GM12874 (cell line): ENCODE measurements at regions not wholly inside any gene's neighbourhood (a gene's known extent, or its start where the extent isn't known, plus 50 kb on each side); places are given as distances from the start of the nearest gene placed in this dataset.

Experiments used
- TF ChIP-seq, protein P1 (sequence below): IDR thresholded peaks from 2 replicates; pipeline ENCODE4 v1.5.1; 2011; ENCODE audit warnings: low read depth, mild to moderate bottlenecking, control low read depth, low read length, moderate library complexity; ENCODE audit not compliant: insufficient read depth

DNA sequence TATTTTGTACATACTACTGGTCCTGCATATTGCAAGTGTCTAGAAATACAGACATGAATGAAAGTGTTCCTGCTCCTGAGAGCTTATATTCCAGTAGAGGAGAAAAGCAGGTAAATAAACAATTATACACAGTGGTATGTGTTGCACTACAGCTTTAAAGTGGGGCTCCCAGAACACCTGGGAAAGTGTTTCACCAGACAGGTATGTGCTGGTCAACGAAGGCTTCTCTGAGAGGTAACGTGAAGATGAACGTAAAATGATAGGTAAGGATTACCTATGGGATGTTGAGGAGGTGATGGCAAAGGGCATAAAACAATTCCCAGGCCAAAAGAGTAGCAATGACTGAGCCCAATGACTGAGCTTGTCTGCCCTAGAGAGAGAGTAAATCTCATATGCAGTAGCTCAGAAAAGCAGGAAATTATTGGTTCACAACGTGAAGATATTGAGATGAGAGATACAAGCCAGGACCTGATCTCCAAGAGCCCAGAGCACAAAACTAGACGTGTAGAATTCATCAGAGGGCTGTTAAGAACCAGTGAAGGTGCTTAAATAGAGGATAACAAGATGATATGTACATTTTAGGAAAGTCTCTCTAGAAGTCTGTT, 459.1 kb upstream of the BCHE start:
- TF ChIP-seq, protein P1, sequence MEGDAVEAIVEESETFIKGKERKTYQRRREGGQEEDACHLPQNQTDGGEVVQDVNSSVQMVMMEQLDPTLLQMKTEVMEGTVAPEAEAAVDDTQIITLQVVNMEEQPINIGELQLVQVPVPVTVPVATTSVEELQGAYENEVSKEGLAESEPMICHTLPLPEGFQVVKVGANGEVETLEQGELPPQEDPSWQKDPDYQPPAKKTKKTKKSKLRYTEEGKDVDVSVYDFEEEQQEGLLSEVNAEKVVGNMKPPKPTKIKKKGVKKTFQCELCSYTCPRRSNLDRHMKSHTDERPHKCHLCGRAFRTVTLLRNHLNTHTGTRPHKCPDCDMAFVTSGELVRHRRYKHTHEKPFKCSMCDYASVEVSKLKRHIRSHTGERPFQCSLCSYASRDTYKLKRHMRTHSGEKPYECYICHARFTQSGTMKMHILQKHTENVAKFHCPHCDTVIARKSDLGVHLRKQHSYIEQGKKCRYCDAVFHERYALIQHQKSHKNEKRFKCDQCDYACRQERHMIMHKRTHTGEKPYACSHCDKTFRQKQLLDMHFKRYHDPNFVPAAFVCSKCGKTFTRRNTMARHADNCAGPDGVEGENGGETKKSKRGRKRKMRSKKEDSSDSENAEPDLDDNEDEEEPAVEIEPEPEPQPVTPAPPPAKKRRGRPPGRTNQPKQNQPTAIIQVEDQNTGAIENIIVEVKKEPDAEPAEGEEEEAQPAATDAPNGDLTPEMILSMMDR, result no peak

DNA sequence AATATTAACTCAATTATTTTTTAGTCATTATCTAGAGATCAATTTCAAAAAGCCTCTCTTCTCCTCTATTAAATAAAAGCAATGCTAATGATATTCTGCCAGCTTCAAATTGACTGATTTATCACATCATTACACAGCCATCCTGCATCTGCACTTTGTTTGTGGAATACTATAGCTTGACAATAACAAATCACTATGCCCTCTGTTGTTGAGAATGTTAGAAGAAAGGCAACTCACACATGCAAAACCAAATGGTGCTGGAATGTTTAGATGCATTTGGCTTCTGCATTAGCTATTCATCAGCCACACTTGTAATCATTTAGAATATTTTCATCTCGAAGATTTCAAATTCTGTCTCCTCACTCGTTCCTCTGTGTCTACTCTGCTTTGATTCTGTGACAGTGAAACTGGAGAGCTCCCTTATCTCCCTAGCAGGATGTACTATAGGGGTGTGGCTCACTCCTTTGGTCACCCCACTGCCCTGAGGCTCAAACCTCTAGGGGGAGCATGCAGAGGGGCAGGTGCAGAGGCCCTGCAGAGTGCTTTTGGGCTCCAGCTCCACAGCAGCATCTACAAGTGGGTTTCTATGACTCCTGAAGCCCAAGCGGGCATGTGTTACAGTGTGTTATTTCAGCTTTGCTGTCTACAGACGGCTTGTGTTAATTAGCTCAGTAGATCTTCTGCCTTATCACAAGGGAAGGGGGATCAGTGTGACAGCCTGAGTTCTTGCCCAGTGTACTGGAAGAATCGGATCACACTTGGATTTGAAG, 454.1 kb upstream of the BCHE start:
- TF ChIP-seq, protein P1, result no peak

DNA sequence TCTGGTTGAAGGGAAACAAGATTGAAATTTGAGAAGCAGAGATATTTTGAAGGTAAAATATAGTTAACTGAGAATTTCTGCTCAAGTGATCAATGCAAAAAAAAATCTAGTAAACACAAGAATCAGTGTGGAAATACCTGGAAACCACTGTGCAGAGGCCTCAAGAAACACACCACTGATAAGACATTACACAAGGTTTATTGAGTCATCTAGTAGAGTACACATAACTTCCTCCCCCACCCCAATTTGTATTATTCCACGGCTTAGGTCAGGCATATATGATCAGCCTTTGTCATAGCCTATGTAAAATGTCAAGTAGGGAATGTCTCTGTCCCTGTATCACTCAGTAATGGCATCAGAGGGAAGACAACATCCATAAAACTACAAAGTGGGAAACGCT, 447.8 kb upstream of the BCHE start:
- TF ChIP-seq, protein P1, result no peak

DNA sequence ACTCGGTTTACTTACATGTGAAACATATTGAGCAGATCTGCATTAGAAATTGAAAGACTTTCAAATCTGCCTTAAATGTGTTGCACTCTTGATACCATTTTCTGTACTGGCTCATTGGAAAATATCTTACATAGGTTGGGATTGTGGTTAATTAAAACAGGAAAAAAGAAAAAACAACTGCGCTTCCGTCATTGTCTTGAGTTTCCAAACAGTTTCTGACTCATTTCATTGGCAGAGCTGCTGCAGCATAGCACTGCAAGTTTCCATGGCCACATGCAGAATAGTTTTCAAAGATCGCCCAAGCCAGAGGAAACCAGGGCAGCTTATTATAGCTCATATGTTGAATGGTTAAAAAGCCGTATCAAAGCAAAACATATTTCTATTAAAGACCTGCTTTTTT, 446.6 kb upstream of the BCHE start:
- TF ChIP-seq, protein P1, result no peak

DNA sequence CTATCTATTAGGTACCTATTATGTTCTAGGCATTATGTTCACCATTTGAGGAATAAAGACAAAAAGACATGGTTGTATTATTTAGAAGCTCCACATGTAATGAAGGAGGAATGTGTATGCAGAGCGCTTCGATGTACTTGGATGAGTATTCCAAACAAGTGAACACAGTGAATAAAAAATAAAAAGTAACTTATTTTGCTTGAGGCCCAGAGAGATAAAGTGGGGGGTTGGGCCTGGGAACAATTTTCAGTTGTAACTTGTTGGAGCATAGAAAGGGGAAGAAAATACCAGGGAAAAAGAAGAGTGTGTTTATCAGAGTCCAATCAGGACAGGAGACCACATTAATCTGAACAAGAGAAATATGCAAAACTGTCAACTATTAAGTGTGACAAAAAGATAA, 445.7 kb upstream of the BCHE start:
- TF ChIP-seq, protein P1, result no peak

DNA sequence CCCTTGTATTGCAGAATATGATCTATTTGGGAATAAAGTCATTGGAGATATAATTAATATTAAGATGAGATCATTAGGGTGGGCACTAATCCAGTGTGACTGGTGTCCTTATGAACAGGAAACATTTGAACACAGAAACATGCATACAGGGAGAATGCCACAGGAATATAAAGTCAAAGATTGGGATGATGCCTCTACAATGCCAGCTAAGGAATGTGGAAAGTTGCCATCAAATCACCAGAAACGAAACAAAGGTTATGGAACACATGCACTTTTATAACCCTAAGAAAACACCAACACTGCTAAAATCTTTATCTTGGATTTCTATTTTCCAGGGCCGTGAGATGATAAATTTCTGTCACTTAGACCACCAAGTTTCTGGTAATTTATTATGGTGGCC, 442.4 kb upstream of the BCHE start:
- TF ChIP-seq, protein P1, result no peak

DNA sequence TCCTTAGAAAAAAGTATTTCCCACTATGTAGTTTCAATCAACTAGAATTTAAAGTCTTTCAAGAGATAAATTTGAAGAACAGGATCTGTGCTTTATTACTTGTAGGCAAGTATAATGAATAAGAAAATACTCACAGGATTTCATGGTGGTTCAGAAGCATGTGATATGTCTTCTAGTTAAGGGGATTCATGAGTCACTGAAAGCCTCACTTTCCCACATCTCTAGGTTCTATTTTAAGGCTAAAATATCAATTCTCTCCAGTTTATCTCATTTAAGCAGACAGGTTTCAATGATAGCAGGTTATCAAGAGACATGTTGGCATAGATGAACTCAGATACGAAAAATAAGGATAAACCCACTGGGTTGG, 437.8 kb upstream of the BCHE start:
- TF ChIP-seq, protein P1, result no peak
